HUES48 (cell line): ENCODE measurements at regions not wholly inside any gene's neighbourhood (a gene's known extent, or its start where the extent isn't known, plus 50 kb on each side); places are given as distances from the start of the nearest gene placed in this dataset.

Experiments
- H3K27ac ChIP-seq: one replicate; pipeline ENCODE4 v1.7.0; 2013; ENCODE audit warnings: low read depth, low read length, inconsistent platforms
- H3K27me3 ChIP-seq: 2 replicates; pipeline ENCODE4 v1.6.1; 2013; ENCODE audit warnings: mild to moderate bottlenecking, low read length; ENCODE audit not compliant: control insufficient read depth, insufficient read depth
- H3K36me3 ChIP-seq: 2 replicates; pipeline ENCODE4 v1.6.1; 2013; ENCODE audit warnings: low read length; ENCODE audit not compliant: control insufficient read depth, insufficient read depth
- H3K4me1 ChIP-seq: 2 replicates; pipeline ENCODE4 v1.6.1; 2013; ENCODE audit warnings: mild to moderate bottlenecking, low read length; ENCODE audit not compliant: control insufficient read depth, insufficient read depth
- H3K4me3 ChIP-seq: 2 replicates; pipeline ENCODE4 v1.5.1; 2013; ENCODE audit warnings: mild to moderate bottlenecking, low read depth, low read length
- H3K9ac ChIP-seq: 2 replicates; pipeline ENCODE4 v1.6.1; 2013; ENCODE audit warnings: mild to moderate bottlenecking, low read depth, low read length, moderate library complexity
- H3K9me3 ChIP-seq: 2 replicates; pipeline ENCODE4 v1.6.1; 2013; ENCODE audit warnings: low read length; ENCODE audit not compliant: control insufficient read depth, insufficient read depth

DNA sequence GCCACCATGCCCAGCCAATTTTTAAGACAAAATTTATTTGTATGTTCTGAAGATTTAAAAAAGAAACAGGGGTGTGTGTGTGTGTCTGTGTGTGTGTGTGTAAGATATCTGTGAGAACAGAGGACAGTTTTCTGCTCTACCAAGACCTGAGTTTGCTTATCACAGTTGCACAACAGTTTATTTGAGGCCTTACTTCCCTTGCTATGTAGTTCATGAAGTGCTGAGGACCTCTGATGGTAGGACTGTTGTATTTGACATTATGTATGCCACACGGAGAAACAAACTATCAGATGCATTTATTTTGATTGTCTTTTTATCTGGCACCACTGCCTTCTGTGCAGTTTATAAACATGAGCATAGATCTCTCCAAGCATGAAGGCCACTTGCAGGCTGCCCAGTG is 355.2 kb downstream of the PBX1 start:
- no peak overlapping the region for H3K9ac ChIP-seq
- H3K4me1 ChIP-seq: 0 out of 2 replicates have a peak, but pooled peaks cover 4% of the 10 kb centered on the region
- H3K27ac ChIP-seq: no peak overlapping the region
- H3K4me3 ChIP-seq: no peak overlapping the region
- no peaks in the 10 kb centered on the region for H3K36me3 ChIP-seq
- no peaks in the 10 kb centered on the region for H3K27me3 ChIP-seq
- no peaks in the 10 kb centered on the region for H3K9me3 ChIP-seq

DNA sequence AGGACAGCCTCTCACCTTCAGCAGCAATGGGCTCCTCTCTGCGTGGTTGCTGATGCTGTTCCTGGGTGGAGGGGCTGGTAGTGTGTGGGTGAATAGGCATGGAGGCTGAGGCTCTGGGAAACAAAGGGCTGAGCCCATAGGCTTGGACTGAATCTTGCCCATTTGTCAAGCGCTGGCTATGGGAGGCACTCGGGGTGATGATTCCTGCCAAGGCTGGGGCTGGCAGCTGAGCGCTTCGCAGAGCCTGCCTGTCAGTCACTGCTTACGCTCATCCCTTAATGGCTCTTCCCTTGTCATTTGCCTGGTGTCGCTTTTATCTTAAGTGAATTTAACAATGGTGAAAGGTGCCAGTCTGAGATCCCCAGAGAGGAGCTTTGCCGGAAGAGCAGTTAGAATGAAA is 353.3 kb downstream of the PBX1 start:
- Histone ChIP-seq H3K36me3 (no peaks in the 10 kb centered on the region), H3K4me3 (no peak overlapping the region), H3K9me3 (no peaks in the 10 kb centered on the region), H3K27me3 (no peaks in the 10 kb centered on the region), H3K9ac (no peak overlapping the region), H3K27ac (no peak overlapping the region), H3K4me1 (0 out of 2 replicates have a peak, but pooled peaks cover 4% of the 10 kb centered on the region)

DNA sequence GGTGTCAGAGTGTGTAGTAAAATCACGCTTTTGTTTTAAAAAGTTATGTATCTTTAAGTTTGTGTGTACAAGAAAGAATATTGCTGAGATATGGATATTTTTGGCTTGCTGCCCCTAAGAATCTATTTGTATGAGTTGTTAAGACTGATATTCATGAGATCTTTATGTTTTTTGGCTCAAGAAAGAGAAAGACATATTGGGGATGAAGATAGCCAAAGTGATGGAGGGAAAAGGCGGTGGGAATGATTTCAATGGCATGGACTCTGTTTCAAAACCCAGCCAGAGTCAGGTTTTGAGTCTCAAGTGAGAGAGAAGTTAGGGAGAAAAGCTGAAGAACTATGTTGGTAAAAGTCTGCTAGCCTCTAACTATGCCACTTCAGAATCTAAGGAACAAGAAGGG is 351.7 kb downstream of the PBX1 start:
- no peaks in the 10 kb centered on the region for H3K9me3 ChIP-seq
- 0 out of 2 replicates have a peak, but pooled peaks cover 4% of the 10 kb centered on the region for H3K4me1 ChIP-seq
- H3K27ac ChIP-seq: no peak overlapping the region
- no peak overlapping the region for H3K9ac ChIP-seq
- no peaks in the 10 kb centered on the region; the same call in 1 of the 2 replicates for H3K27me3 ChIP-seq
- H3K36me3 ChIP-seq: no peaks in the 10 kb centered on the region
- H3K4me3 ChIP-seq: no peak overlapping the region

DNA sequence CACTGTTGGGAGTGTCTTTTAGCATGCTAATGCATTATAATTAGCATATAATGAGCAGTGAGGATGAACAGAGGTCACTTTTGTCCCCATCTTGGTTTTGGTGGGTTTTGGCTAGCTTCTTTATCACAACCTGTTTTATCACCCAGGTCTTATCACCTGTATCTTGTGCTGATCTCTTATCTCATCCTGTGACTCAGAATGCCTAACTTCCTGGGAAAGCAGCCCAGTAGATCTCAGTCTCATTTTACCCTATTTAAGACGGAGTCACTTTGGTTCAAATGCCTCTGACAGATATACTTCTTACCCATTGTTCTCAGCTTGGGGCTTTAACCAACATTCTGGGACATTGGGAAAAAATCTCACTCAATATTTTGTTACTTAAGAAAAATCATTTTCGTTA is 348.7 kb downstream of the PBX1 start:
- no peak overlapping the region for H3K9ac ChIP-seq
- H3K9me3 ChIP-seq: no peaks in the 10 kb centered on the region
- no peak overlapping the region for H3K4me3 ChIP-seq
- H3K27ac ChIP-seq: no peak overlapping the region
- H3K36me3 ChIP-seq: no peaks in the 10 kb centered on the region
- H3K4me1 ChIP-seq: peaks cover 7% of the 10 kb centered on the region
- peaks cover 5% of the 10 kb centered on the region; the same call in 1 of the 2 replicates for H3K27me3 ChIP-seq

DNA sequence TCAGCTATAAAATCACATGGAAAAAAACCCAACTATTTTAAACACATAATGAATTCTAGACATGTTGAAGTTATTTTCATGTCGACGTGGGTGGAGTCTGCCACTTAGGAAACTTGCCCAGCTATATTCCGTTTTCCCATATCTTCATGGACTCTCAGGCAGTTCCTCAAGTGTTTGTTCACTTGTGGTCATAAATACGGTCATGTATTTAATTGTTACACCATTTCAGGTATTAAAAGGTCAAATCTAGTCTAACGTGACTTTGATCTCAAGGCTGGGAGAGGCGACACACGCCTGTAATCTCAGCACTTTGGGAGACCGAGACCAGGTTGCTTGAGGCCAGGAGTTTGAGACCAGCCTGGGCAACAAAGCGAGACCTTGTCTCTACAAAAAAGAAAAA is 346.9 kb downstream of the PBX1 start:
- H3K4me3 ChIP-seq: no peak overlapping the region
- H3K9me3 ChIP-seq: no peaks in the 10 kb centered on the region
- H3K4me1 ChIP-seq: peaks cover 11% of the 10 kb centered on the region

DNA sequence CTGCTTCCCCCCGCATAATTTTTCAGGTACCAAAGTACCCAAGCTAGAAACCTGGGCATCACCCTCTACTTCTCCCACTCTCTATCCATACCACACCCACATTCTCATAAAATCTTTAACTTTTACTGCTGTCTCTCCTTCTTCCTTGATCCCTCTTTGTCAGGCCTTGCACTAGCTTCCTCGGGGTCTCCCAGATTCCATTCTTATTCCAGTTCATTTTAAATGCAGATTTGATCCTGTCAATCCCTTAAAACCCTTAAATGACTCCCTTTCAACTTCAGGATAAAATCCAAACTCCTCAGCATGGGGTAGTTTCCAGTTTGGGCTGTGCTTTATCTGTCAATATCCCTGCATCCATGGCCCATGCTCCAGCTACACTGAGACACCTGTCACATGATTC is 343.5 kb downstream of the PBX1 start:
- Histone ChIP-seq H3K27ac (no peak overlapping the region), H3K9me3 (no peaks in the 10 kb centered on the region)

More for the DNA sequence above, 346.9 kb downstream of the PBX1 start:
- peaks cover 5% of the 10 kb centered on the region; the same call in 1 of the 2 replicates for H3K27me3 ChIP-seq
- H3K36me3 ChIP-seq: no peaks in the 10 kb centered on the region
- no peak overlapping the region for H3K9ac ChIP-seq
- no peak overlapping the region for H3K27ac ChIP-seq

More for the DNA sequence above, 343.5 kb downstream of the PBX1 start:
- Histone ChIP-seq H3K9ac (no peak overlapping the region), H3K36me3 (no peaks in the 10 kb centered on the region), H3K27me3 (peaks cover 5% of the 10 kb centered on the region; the same call in 1 of the 2 replicates), H3K4me1 (peaks cover 11% of the 10 kb centered on the region), H3K4me3 (no peak overlapping the region)
